D721Med (cell line): ENCODE measurements at regions not wholly inside any gene's neighbourhood (a gene's known extent, or its start where the extent isn't known, plus 50 kb on each side); places are given as distances from the start of the nearest gene placed in this dataset.

Source experiments
- DNase-seq: peaks from one replicate; pipeline ENCODE4 v3.0.0; 2011; ENCODE audit warnings: low spot score; ENCODE audit not compliant: insufficient read length
- FAIRE-seq: peaks from 2 replicates; lab custom pipeline; 2011; peaks lifted over from hg19 to GRCh38; lab: Jason Lieb, UNC
- TF ChIP-seq, protein P1 (sequence below): IDR thresholded peaks from 2 replicates; pipeline ENCODE4 v1.5.1; 2012; ENCODE audit warnings: mild to moderate bottlenecking, control low read depth; ENCODE audit not compliant: insufficient read depth; ENCODE audit errors: missing control alignments

GRCh38 chr5:164186550-164186949 lies 681.1 kb downstream of the MAT2B start:
- TF ChIP-seq, protein P1, sequence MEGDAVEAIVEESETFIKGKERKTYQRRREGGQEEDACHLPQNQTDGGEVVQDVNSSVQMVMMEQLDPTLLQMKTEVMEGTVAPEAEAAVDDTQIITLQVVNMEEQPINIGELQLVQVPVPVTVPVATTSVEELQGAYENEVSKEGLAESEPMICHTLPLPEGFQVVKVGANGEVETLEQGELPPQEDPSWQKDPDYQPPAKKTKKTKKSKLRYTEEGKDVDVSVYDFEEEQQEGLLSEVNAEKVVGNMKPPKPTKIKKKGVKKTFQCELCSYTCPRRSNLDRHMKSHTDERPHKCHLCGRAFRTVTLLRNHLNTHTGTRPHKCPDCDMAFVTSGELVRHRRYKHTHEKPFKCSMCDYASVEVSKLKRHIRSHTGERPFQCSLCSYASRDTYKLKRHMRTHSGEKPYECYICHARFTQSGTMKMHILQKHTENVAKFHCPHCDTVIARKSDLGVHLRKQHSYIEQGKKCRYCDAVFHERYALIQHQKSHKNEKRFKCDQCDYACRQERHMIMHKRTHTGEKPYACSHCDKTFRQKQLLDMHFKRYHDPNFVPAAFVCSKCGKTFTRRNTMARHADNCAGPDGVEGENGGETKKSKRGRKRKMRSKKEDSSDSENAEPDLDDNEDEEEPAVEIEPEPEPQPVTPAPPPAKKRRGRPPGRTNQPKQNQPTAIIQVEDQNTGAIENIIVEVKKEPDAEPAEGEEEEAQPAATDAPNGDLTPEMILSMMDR = no peak
- DNase-seq (no peak), FAIRE-seq (no peak)

GRCh38 chr5:164187785-164188184 lies 682.4 kb downstream of the MAT2B start:
- DNase-seq (no peak), FAIRE-seq (no peak)
- TF ChIP-seq, protein P1 = no peak

DNA sequence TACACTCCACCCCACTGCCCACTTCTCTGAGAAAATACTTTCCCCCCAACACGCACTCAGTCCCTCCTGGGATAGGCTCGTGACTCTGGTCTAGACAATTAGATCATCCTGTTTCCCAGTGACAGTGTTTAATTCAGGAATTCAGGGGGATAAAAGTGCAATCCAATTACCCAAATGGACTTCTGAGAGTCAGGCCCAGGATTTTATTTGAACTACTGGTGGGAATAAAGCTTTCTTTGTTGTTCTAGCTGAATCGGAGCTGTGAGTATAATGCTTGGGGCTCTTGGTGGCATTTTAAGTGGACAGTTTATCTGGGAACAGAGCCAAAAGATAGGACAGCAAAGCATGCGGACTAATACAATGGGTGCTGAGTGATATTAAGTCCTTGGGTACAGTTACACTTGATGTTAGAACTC lies 683.3 kb downstream of the MAT2B start:
- FAIRE-seq (no peak), DNase-seq (no peak)
- TF ChIP-seq, protein P1 = no peak

GRCh38 chr5:164191240-164191639 lies 685.8 kb downstream of the MAT2B start:
- TF ChIP-seq, protein P1 = no peak
- DNase-seq = no peak
- FAIRE-seq = no peak

DNA sequence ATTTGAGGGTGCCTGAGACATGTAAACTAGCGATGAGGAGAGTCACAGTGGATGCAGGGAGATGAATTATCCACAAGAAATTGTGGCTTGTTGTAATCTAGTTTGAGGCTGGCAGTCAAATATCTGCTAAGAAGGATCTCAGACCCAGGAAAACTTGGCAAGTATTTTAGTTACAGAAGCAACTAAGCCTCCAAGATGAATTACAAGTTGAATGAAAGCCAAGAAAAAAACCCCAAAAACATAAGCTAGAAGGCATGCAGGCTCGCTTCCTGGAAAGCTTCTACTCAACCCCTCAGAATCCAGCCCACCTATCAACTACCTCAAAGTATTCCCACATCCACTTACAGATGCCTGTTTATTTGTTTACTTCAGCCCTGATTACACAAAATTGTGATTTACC lies 696.9 kb downstream of the MAT2B start:
- FAIRE-seq (no peak), DNase-seq (no peak)
- TF ChIP-seq, protein P1 = no peak

DNA sequence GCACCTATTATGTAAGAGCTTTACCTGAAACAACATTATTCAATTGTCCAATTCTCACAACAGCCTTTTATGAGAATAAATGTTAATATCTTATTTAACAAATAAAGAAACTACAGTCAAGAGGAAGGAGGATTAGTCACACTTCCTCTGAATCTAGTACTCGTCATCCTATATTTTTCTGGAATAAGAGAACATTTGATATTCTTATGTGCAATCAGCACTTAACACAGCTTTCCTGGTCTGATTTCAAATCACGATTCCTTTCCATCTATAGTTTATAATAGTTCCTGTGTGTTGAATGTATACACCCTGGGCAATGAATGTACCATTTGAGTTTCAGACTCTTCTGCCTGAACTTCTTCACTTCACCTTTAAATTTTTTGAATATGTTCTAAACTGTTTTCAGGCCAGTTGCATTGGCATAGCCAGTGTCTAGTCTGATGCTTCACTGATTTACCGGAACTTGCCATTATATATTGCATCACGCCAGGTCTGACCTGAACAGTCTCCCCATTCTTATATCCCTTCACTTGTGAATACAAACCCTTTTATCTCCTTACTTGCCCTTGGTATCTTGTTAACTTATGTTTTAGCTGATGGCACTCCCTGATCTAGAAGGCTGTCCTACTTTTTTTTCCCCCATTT lies 698.3 kb downstream of the MAT2B start:
- DNase-seq (no peak), FAIRE-seq (no peak)
- TF ChIP-seq, protein P1 = no peak

DNA sequence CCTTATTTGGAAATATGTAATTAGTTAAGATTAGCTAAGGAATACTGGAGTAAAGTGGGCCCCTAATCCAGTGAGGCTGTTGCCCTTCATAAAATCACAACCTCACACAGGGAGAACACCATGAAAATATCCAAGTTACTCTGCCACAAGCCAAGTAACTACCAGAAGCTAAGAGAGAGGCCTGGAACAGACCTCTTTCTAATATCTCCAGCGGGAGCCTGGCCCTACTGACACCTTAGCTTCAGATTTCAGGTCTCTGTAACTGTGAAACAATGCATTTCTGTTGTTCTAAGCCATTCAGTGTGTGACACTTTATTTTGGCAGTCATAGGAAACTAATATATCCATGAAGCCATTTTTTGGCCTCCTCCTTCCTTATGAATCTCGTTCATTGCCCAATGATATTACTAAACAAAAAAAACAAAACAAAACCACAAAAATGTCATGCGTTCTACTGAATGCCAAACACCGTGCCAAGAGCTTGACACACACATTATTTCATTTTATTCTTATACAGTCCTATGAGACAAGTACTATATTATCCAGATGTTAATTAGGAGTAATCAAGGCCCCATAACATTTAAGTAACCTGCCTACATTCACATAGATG lies 699.0 kb downstream of the MAT2B start:
- TF ChIP-seq, protein P1 = no peak
- FAIRE-seq = no peak
- DNase-seq = no peak
